ENCODE measurements at regions not wholly inside any gene's neighbourhood (a gene's known extent, or its start where the extent isn't known, plus 50 kb on each side); places are given as distances from the start of the nearest gene placed in this dataset.

GRCh38 chr6:48844696-48845095 is 618.4 kb downstream of the MMUT start:
- ATAC-seq, result no peak
- intact Hi-C loops (cut with DNase I), result no loop called here
- WGBS, result 80% methylated on average over 2 of the region's 2 CpGs
- Histone ChIP-seq H3K4me3 (ENCODE audit: low read length) (no peak overlapping the region), H3K4me1 (ENCODE audit: control insufficient read depth, insufficient read depth, low read length) (no peaks in the 10 kb centered on the region), H3K9me3 (ENCODE audit: control insufficient read depth, low read length) (no peaks in the 10 kb centered on the region), H3K27me3 (ENCODE audit: control insufficient read depth, insufficient read depth) (no peaks in the 10 kb centered on the region), H3K27ac (ENCODE audit: low read length) (no peak overlapping the region)
- no peak for DNase-seq

GRCh38 chr6:48840896-48841295 is 622.2 kb downstream of the MMUT start:
- 89% methylated on average over 1 of the region's 1 CpG for WGBS
- no peaks in the 10 kb centered on the region for H3K9me3 ChIP-seq (ENCODE audit: control insufficient read depth, low read length)
- DNase-seq, result no peak
- no peaks in the 10 kb centered on the region for H3K4me1 ChIP-seq (ENCODE audit: control insufficient read depth, insufficient read depth, low read length)
- no peaks in the 10 kb centered on the region for H3K27me3 ChIP-seq (ENCODE audit: control insufficient read depth, insufficient read depth)
- H3K4me3 ChIP-seq (ENCODE audit: low read length), result no peak overlapping the region
- no peak overlapping the region for H3K27ac ChIP-seq (ENCODE audit: low read length)
- intact Hi-C loops (cut with DNase I), result no loop called here
- ATAC-seq, result no peak

DNA sequence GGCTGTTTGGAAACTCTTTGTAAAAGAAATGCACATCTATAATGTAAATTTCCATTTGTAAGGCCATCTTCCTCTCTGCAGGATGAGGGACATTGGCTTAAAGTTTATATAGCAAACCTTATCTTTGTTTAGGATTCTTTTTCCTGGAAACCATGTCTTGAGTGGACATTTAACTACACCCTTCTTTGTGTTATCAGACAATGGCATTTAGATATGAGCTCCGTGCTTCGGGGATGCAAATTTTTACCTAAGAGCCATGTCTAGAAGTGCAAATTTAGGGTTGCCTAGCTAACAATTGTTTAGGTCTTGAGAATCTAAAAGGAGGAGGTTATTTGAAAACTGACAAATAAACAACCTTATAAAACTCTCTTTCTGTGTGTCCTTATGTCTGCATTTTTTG is 623.8 kb downstream of the MMUT start:
- DNase-seq (no peak), ATAC-seq (no peak)
- WGBS, result 9% methylated on average over 2 of the region's 2 CpGs
- intact Hi-C loops (cut with DNase I), result no loop called here
- Histone ChIP-seq H3K4me3 (ENCODE audit: low read length) (no peak overlapping the region), H3K27me3 (ENCODE audit: control insufficient read depth, insufficient read depth) (no peaks in the 10 kb centered on the region), H3K9me3 (ENCODE audit: control insufficient read depth, low read length) (no peaks in the 10 kb centered on the region), H3K4me1 (ENCODE audit: control insufficient read depth, insufficient read depth, low read length) (no peaks in the 10 kb centered on the region), H3K27ac (ENCODE audit: low read length) (no peak overlapping the region)

DNA sequence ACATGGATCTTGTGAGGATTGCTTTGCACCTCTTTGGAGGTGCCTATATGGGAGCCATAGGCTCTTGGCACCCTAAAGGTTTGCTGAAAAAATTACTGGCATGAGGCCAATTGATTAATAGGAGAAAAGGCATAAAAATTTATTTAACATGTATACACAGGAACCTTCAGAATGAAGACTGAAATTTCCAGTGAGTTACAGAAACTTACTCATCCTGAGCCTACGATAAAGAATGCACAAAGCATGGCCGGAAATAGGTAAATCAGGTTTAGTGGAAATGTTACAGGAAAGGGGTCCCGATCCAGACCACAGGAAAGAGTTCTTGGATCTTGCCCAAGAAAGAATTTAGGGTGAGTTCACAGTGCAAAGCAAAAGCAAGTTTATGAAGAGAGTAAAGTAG is 625.3 kb downstream of the MMUT start:
- H3K27ac ChIP-seq (ENCODE audit: low read length), result no peak overlapping the region
- no peak for DNase-seq
- WGBS, result 75% methylated on average over 3 of the region's 3 CpGs
- H3K27me3 ChIP-seq (ENCODE audit: control insufficient read depth, insufficient read depth), result no peaks in the 10 kb centered on the region
- H3K4me3 ChIP-seq (ENCODE audit: low read length), result no peak overlapping the region
- no peaks in the 10 kb centered on the region for H3K9me3 ChIP-seq (ENCODE audit: control insufficient read depth, low read length)
- no peak for ATAC-seq
- H3K4me1 ChIP-seq (ENCODE audit: control insufficient read depth, insufficient read depth, low read length), result no peaks in the 10 kb centered on the region
- intact Hi-C loops (cut with DNase I), result no loop called here

DNA sequence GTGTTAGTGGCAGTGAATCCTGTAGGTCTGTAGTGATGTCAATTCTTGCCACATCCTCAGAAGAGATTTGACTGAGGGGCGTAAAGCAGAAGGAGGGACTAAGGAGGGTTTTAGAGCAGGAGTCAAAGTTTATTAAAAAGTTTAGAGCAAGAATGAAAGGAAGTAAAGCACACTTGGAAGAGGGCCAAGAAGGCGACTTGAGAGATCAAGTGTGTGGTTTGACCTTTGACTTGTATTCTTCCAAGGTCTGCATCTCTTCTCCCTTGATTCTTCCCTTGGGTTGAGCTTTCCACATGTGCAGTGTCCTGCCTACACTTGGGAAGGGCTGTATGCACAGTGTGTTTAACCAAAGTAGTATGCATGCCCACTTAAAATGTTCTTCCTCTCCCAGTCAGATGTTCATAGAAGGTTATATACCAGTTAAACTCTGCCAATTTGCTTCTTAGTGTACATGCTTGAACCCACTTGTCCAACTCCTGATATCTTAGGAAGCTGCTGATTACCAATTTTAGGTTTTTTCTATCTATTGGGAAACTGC is 627.6 kb downstream of the MMUT start:
- Histone ChIP-seq H3K27ac (ENCODE audit: low read length) (no peak overlapping the region), H3K4me3 (ENCODE audit: low read length) (no peak overlapping the region), H3K9me3 (ENCODE audit: control insufficient read depth, low read length) (no peaks in the 10 kb centered on the region), H3K27me3 (ENCODE audit: control insufficient read depth, insufficient read depth) (no peaks in the 10 kb centered on the region), H3K4me1 (ENCODE audit: control insufficient read depth, insufficient read depth, low read length) (no peaks in the 10 kb centered on the region)
- DNase-seq (no peak), ATAC-seq (no peak)
- WGBS, result 48% methylated on average over 2 of the region's 2 CpGs
- intact Hi-C loops (cut with DNase I), result no loop called here

- Histone ChIP-seq H3K4me1 (ENCODE audit: control insufficient read depth, insufficient read depth, low read length) (no peaks in the 10 kb centered on the region), H3K9me3 (ENCODE audit: control insufficient read depth, low read length) (no peaks in the 10 kb centered on the region), H3K4me3 (ENCODE audit: low read length) (no peak overlapping the region), H3K27ac (ENCODE audit: low read length) (no peak overlapping the region), H3K27me3 (ENCODE audit: control insufficient read depth, insufficient read depth) (no peaks in the 10 kb centered on the region)
- DNase-seq (no peak), ATAC-seq (no peak)
- intact Hi-C loops (cut with DNase I), result no loop called here
These were observed 628.3 kb downstream of the MMUT start for GRCh38 chr6:48834706-48835105.

DNA sequence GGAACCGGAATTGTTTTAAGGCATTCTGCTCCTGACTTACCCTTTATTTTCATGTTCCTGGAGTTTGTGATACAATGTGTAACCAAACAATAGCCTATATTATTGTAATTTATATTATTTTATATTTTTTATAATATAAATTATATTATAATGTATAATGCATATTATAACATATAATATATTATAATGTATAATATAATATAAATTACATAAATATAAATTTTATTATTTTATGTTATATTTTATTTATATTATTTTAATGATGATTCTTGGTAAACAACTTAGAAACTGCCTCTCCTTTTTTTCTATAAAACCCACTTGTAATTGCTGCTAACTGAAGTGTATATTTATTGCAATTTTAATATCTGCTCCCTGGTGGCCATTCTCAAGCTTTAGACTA is 629.1 kb downstream of the MMUT start:
- Histone ChIP-seq H3K9me3 (ENCODE audit: control insufficient read depth, low read length) (no peaks in the 10 kb centered on the region), H3K27me3 (ENCODE audit: control insufficient read depth, insufficient read depth) (no peaks in the 10 kb centered on the region), H3K4me1 (ENCODE audit: control insufficient read depth, insufficient read depth, low read length) (no peaks in the 10 kb centered on the region), H3K4me3 (ENCODE audit: low read length) (no peak overlapping the region), H3K27ac (ENCODE audit: low read length) (no peak overlapping the region)
- DNase-seq (no peak), ATAC-seq (no peak)
- intact Hi-C loops (cut with DNase I), result no loop called here
- WGBS, result 89% methylated on average over 1 of the region's 1 CpG

DNA sequence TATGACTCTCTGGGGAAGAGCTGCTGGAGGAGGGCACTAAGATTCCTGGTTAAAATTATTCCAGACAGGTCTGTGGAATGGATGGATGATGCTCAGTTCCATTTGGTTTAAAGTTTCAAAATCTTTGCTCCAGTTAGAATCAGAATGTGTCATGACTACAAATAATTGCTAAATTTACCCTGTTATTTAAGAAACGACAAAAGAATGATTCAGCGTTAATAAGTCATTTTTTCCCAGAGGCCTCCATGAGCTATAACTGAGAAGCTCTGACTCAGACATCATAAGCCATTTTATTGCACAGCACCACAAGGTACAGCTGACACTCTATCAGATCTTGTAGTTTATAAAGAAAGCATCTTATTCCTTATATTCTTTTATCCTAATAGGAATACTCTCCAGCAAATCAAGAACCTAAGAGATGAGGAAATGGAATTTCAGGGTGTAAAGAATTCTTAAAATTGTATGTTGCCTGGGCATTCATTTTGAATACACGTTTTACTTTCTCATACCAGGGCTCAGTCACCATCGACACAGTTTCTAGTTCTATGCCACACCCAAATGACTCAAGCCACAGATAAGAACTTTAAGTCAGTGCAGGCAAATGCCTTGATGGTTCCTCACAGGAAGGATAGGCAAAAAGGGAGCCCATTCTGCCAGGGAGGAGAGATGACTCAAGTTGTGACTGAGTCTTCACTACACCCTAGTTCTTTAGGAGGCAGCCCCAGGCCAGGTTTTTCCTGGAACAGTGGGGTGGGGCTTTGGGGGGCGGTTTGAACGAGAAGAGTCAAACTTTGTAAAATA is 636.0 kb downstream of the MMUT start:
- Histone ChIP-seq H3K4me1 (ENCODE audit: control insufficient read depth, insufficient read depth, low read length) (no peaks in the 10 kb centered on the region), H3K27me3 (ENCODE audit: control insufficient read depth, insufficient read depth) (no peaks in the 10 kb centered on the region), H3K9me3 (ENCODE audit: control insufficient read depth, low read length) (no peaks in the 10 kb centered on the region), H3K27ac (ENCODE audit: low read length) (no peak overlapping the region), H3K4me3 (ENCODE audit: low read length) (no peak overlapping the region)
- 50% methylated on average over 6 of the region's 6 CpGs for WGBS
- intact Hi-C loops (cut with DNase I), result no loop called here
- ATAC-seq (peak; percentile 71 to 91), DNase-seq (peak in 1 of 3 donors; percentile 38)

GRCh38 chr6:48826152-48826515 is 636.9 kb downstream of the MMUT start:
- Histone ChIP-seq H3K27me3 (ENCODE audit: control insufficient read depth, insufficient read depth) (no peaks in the 10 kb centered on the region), H3K4me1 (ENCODE audit: control insufficient read depth, insufficient read depth, low read length) (no peaks in the 10 kb centered on the region), H3K9me3 (ENCODE audit: control insufficient read depth, low read length) (no peaks in the 10 kb centered on the region), H3K4me3 (ENCODE audit: low read length) (no peak overlapping the region), H3K27ac (ENCODE audit: low read length) (no peak overlapping the region)
- intact Hi-C loops (cut with DNase I), result no loop called here
- no peak for DNase-seq
- 41% methylated on average over 2 of the region's 2 CpGs for WGBS
- no peak for ATAC-seq

- 54% methylated on average over 3 of the region's 3 CpGs for WGBS
- Histone ChIP-seq H3K4me1 (ENCODE audit: control insufficient read depth, insufficient read depth, low read length) (no peaks in the 10 kb centered on the region), H3K4me3 (ENCODE audit: low read length) (no peak overlapping the region), H3K27me3 (ENCODE audit: control insufficient read depth, insufficient read depth) (no peaks in the 10 kb centered on the region), H3K27ac (ENCODE audit: low read length) (no peak overlapping the region), H3K9me3 (ENCODE audit: control insufficient read depth, low read length) (no peaks in the 10 kb centered on the region)
- ATAC-seq (no peak), DNase-seq (no peak)
- intact Hi-C loops (cut with DNase I), result no loop called here
These were observed 637.4 kb downstream of the MMUT start for GRCh38 chr6:48825501-48826151.

DNA sequence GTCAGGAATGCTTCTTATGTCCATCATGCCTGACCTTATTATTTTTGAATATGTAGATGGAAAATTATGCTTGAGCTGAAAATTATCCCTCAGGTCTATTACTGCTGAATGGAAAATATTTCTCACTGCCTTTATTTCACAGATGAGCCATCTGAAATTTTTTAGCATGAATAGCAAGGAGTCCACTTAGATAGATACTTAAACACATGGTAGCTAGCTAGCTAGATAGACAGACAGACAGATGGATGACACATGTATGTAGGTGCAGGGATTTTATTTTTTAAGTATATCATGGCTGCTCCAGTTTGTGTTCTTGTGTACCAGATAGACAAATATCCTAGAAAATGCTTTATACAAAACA is 645.0 kb downstream of the MMUT start:
- no peak overlapping the region for H3K27ac ChIP-seq (ENCODE audit: low read length)
- DNase-seq, result no peak
- H3K9me3 ChIP-seq (ENCODE audit: control insufficient read depth, low read length), result no peaks in the 10 kb centered on the region
- no peak for ATAC-seq
- intact Hi-C loops (cut with DNase I), result no loop called here
- H3K27me3 ChIP-seq (ENCODE audit: control insufficient read depth, insufficient read depth), result no peaks in the 10 kb centered on the region
- H3K4me3 ChIP-seq (ENCODE audit: low read length), result no peak overlapping the region
- no peaks in the 10 kb centered on the region for H3K4me1 ChIP-seq (ENCODE audit: control insufficient read depth, insufficient read depth, low read length)

Measured in right cardiac atrium (tissue), 5 donors.